ENCODE measurements at regions not wholly inside any gene's neighbourhood (a gene's known extent, or its start where the extent isn't known, plus 50 kb on each side); places are given as distances from the start of the nearest gene placed in this dataset.

DNA sequence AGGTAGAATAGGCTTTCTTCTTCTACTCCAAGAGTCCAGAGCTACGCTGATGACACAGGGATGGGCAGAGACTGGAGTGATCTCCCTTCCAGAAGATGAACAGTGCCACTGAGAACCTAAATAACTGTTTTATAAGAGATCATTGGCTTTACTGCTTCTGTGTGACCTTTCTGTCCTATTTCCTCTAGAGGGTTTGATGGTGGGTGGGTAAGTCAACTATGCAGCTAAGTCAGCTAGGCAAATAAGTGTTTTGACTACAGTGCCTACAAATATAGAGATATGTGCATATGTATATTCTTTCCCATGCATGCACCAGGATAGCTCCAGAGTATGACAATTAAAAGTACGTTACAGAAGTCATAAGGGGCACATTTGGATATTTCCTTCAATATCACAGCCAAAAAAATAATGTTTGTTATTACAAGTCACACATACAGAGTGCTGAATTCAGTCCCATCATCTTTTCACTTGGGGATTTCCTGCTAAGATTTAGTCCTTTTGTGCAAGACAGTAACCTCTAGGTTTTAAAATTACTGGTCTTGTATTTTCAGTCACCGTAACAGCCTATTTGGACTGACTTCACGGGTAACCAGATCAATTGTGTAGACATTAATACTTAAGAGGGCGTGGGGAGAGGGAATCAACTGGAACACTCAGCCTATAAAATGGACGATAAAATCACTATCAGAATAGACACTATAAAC lies 412.6 kb upstream of the SOX5 start:
- Mint-ChIP-seq H3K4me3 (no peak overlapping the region), H3K4me1 (ENCODE audit: low read depth) (no peaks in the 10 kb centered on the region), H3K27me3 (no peaks in the 10 kb centered on the region), H3K27ac (no peak overlapping the region), H3K36me3 (ENCODE audit: low read depth) (no peaks in the 10 kb centered on the region), H3K9me3 (no peaks in the 10 kb centered on the region)
- ChIA-PET CTCF (no interaction called here), POLR2A (no interaction called here)
- TF ChIP-seq, protein P1, sequence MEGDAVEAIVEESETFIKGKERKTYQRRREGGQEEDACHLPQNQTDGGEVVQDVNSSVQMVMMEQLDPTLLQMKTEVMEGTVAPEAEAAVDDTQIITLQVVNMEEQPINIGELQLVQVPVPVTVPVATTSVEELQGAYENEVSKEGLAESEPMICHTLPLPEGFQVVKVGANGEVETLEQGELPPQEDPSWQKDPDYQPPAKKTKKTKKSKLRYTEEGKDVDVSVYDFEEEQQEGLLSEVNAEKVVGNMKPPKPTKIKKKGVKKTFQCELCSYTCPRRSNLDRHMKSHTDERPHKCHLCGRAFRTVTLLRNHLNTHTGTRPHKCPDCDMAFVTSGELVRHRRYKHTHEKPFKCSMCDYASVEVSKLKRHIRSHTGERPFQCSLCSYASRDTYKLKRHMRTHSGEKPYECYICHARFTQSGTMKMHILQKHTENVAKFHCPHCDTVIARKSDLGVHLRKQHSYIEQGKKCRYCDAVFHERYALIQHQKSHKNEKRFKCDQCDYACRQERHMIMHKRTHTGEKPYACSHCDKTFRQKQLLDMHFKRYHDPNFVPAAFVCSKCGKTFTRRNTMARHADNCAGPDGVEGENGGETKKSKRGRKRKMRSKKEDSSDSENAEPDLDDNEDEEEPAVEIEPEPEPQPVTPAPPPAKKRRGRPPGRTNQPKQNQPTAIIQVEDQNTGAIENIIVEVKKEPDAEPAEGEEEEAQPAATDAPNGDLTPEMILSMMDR (IDR thresholded peaks at IDR 0.05) = no peak
- intact Hi-C loops (cut with micrococcal nuclease) = no loop called here
- ATAC-seq (no peak), DNase-seq (no peak)

DNA sequence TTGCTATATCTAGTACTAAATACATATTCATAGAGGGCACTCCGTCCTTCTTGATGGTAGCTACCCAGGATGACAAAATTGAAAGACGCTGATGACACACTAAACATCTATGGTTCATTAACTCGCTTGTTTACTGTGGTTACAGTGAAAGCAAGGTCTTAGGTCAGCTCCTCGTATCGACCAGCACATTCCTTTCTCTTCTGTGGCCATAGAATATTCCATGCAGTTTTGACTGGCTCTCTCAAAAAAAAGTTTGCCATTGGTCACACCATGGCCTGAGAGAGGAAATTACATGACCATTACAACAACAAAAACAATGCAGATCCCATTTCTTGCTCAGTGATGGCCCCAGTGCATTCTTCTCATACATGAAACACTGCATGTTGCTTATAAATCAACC lies 411.4 kb upstream of the SOX5 start:
- Mint-ChIP-seq H3K4me3 (no peak overlapping the region), H3K36me3 (ENCODE audit: low read depth) (no peaks in the 10 kb centered on the region), H3K9me3 (no peaks in the 10 kb centered on the region), H3K27ac (no peak overlapping the region), H3K4me1 (ENCODE audit: low read depth) (no peaks in the 10 kb centered on the region), H3K27me3 (no peaks in the 10 kb centered on the region)
- TF ChIP-seq, protein P1 (IDR thresholded peaks at IDR 0.05) = no peak
- ChIA-PET POLR2A (no interaction called here), CTCF (no interaction called here)
- DNase-seq = no peak
- no peak for ATAC-seq
- intact Hi-C loops (cut with micrococcal nuclease) = no loop called here

DNA sequence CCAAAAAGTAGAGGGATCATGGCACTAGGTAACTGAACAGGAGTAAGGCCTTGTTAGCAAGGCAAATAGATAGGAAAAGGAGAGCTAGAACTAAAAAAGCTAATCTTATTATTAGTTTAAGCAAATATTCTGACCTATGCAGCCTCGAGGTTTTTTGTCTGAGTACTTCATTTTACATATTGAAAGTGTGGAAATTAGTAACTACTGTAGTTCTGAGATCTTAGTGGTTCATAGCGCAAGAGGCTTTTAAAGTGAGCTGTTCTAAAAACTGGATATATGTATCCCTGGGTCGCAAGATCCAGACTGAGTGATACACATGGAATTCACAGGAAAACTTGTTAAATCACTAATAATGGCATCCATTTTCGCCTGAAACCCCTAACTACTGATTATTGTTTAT lies 411.0 kb upstream of the SOX5 start:
- POLR2A ChIA-PET = no interaction called here
- no peaks in the 10 kb centered on the region for H3K27me3 Mint-ChIP-seq
- no peaks in the 10 kb centered on the region for H3K9me3 Mint-ChIP-seq
- TF ChIP-seq, protein P1 (IDR thresholded peaks at IDR 0.05) = no peak
- no peaks in the 10 kb centered on the region for H3K4me1 Mint-ChIP-seq (ENCODE audit: low read depth)
- no peak for ATAC-seq
- H3K27ac Mint-ChIP-seq = no peak overlapping the region
- CTCF ChIA-PET = no interaction called here
- intact Hi-C loops (cut with micrococcal nuclease) = no loop called here
- no peaks in the 10 kb centered on the region for H3K36me3 Mint-ChIP-seq (ENCODE audit: low read depth)
- DNase-seq = no peak
- H3K4me3 Mint-ChIP-seq = no peak overlapping the region

DNA sequence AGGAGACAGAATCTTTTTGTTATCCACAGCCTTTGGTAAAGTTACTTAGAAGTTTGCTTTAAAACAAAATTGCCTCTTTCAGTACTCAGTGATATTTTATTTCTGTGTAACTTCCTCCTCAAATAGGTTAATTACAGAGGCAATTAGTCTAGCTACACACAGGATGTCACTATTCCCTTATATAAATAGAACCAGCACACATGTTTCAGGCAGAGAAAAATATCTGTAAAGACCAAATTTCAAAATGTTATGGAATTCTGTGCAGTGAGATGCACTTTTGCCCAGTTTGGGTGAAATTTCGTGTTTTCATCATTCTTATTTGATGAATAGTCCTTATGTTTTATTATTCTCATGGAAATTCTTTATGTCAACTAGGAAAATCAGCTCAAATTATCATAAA lies 410.6 kb upstream of the SOX5 start:
- H3K36me3 Mint-ChIP-seq (ENCODE audit: low read depth) = no peaks in the 10 kb centered on the region
- no peak for ATAC-seq
- ChIA-PET POLR2A (no interaction called here), CTCF (no interaction called here)
- no peaks in the 10 kb centered on the region for H3K4me1 Mint-ChIP-seq (ENCODE audit: low read depth)
- H3K9me3 Mint-ChIP-seq = no peaks in the 10 kb centered on the region
- no peaks in the 10 kb centered on the region for H3K27me3 Mint-ChIP-seq
- intact Hi-C loops (cut with micrococcal nuclease) = no loop called here
- no peak for DNase-seq
- no peak overlapping the region for H3K4me3 Mint-ChIP-seq
- TF ChIP-seq, protein P1 (IDR thresholded peaks at IDR 0.05) = no peak
- H3K27ac Mint-ChIP-seq = no peak overlapping the region

DNA sequence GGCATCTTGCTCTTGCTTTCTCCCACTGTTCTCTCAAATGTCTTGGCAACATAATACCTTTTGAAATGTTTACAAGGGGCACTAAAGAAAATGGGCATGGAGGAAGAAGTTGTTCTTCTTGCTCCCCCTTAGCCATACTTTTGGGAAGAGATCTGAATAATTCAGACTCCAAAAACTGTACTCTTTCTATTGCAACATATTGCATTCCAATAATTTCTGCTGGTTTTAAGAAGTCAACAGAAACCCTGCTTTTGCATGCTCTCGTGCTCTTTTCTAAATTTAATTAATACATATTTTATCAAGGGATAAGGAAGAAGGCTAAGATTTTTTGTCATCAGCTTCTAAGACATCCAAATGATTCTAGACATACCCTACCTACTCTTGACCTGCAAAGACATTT lies 409.9 kb upstream of the SOX5 start:
- H3K36me3 Mint-ChIP-seq (ENCODE audit: low read depth) = no peaks in the 10 kb centered on the region
- POLR2A ChIA-PET = no interaction called here
- no peaks in the 10 kb centered on the region for H3K9me3 Mint-ChIP-seq
- DNase-seq = no peak
- intact Hi-C loops (cut with micrococcal nuclease) = no loop called here
- H3K27me3 Mint-ChIP-seq = no peaks in the 10 kb centered on the region
- TF ChIP-seq, protein P1 (IDR thresholded peaks at IDR 0.05) = no peak
- H3K4me3 Mint-ChIP-seq = no peak overlapping the region
- no peak for ATAC-seq
- CTCF ChIA-PET = no interaction called here
- H3K27ac Mint-ChIP-seq = no peak overlapping the region
- H3K4me1 Mint-ChIP-seq (ENCODE audit: low read depth) = no peaks in the 10 kb centered on the region
